ENCODE measurements at regions not wholly inside any gene's neighbourhood (a gene's known extent, or its start where the extent isn't known, plus 50 kb on each side); places are given as distances from the start of the nearest gene placed in this dataset.
"Not testable (repeated sequence)": the region's sequence is repeated elsewhere in the genome, so short reads cannot be mapped to it uniquely, and the experiment has no call there.

DNA sequence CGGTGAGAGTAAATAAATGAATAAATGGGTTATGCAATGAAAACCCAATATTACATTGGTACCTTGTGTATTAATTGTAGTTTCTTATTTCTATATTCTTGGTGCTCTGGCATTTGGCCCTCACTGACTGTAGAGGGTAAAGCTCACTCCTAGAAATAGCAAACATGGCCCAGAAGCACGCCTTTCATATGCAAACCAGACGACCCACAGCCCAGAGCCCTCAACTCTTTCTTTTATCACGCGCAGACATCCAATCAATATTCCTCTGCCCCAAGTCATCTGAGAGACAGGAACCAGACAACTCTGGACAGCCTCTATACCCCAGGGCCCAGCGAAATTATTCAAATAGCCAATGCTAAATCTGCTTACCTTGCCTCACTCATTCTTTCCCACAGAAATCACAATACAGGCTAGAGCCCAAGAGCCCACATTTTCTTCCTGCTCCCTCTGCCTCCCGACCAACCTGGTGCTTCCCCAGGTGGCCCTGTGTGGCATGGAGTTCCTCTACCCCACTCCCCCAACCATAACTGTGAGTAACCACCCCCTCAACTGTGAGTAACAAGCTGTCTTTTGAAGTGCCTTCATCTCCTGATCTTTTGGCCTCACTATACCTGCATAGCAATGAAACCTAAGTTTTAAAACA lies 425.1 kb upstream of the SPATA31A3 start:
- H3K4me3 Mint-ChIP-seq; H3K9me3 Mint-ChIP-seq; POLR2A ChIA-PET; H3K4me1 Mint-ChIP-seq (ENCODE audit: low read depth); DNase-seq; intact Hi-C loops (cut with micrococcal nuclease); CTCF ChIA-PET; H3K27ac Mint-ChIP-seq; ATAC-seq; H3K27me3 Mint-ChIP-seq; H3K36me3 Mint-ChIP-seq (ENCODE audit: low read depth): not testable (repeated sequence)

DNA sequence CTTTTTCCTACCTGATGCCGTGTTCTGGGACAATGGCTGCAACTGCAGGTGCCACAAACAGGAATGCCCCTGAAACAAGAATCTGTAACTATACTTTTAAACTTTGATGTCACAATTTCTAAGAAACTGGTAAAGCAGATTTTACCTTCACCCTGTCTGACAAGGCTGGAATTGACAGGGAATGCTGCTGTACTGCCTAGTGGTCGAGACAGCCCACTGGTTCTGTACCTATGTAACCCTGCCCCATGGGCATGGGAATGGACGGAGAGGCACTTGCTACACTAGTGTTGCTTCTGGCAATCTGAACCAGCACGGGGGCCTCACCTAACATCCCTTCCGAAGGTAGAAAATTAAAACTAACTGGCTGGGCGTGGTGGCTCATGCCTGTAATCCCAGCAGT lies 424.3 kb upstream of the SPATA31A3 start:
- H3K36me3 Mint-ChIP-seq (ENCODE audit: low read depth); H3K4me1 Mint-ChIP-seq (ENCODE audit: low read depth); CTCF ChIA-PET; H3K27ac Mint-ChIP-seq; H3K27me3 Mint-ChIP-seq; ATAC-seq; POLR2A ChIA-PET; H3K4me3 Mint-ChIP-seq; DNase-seq; H3K9me3 Mint-ChIP-seq; intact Hi-C loops (cut with micrococcal nuclease): not testable (repeated sequence)

DNA sequence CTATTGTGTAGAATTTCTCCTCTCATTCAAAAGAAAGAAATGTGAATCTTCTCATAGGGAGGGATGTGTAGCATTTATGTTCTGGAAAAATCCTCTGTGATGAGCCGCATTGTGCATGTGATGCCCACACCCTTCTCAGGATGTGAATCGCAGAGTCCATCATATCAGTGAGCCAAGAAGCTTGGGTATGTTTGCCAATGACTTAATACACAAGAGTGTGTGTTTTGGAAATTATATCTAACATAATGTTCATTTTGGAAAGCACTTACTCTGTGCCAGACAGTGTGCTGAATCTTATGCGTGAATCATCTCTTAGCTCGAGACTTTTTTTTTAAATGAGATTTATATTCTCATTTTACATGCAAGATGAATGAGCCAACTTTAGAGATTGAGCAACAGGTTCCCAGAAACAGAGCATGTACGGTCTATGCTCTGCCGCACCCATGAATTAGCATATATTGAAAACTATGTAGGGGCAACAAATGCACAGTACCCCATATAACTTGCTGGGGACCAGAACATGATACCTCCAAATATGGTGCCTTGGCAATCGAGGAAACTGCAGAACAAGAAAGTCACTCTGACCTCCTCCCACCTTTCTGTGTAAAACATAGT lies 418.4 kb upstream of the SPATA31A3 start:
- CTCF ChIA-PET; H3K36me3 Mint-ChIP-seq (ENCODE audit: low read depth); H3K4me1 Mint-ChIP-seq (ENCODE audit: low read depth); H3K27me3 Mint-ChIP-seq; POLR2A ChIA-PET; H3K27ac Mint-ChIP-seq; H3K9me3 Mint-ChIP-seq; intact Hi-C loops (cut with micrococcal nuclease); H3K4me3 Mint-ChIP-seq; ATAC-seq; DNase-seq: not testable (repeated sequence)

DNA sequence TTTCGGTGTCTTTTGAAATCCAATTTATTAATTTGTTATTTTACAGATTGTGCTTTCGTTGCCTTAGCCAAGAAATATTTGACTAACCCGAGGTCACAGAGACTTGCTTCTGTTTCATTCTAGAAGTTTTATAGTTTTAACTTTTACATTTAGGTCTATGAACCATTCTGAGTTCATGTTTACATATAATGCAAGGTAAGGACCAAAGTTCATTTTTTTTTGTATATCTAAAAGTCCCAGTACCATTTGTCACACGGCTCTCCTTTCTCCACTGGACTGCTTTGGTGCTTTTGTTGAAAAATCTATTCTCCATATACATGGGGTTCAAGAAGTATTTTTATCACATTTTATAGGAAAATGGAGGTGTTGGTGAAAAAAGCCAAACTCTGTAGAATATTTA lies 411.4 kb upstream of the SPATA31A3 start:
- H3K27me3 Mint-ChIP-seq; H3K4me3 Mint-ChIP-seq; H3K4me1 Mint-ChIP-seq (ENCODE audit: low read depth); CTCF ChIA-PET; intact Hi-C loops (cut with micrococcal nuclease); ATAC-seq; H3K27ac Mint-ChIP-seq; DNase-seq; POLR2A ChIA-PET; H3K36me3 Mint-ChIP-seq (ENCODE audit: low read depth); H3K9me3 Mint-ChIP-seq: not testable (repeated sequence)

DNA sequence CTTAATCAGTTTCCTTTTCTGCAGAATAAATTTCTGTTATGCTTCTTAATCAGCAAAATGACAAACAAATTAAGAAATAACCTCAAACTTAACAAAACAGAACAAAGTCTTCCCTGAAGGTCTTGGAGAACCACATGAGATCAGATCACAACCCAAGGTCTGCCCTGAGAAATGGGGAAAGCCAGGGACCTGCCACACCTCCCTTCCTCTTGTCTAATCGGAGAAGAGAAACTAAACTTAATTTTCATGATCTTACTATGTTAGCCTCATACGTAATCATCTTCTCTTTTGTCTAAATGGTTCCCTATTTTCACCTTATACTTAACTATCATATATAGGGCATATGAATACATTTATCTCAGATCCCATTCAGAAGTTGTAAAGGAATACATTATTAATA lies 405.4 kb upstream of the SPATA31A3 start:
- H3K36me3 Mint-ChIP-seq (ENCODE audit: low read depth); POLR2A ChIA-PET; CTCF ChIA-PET; ATAC-seq; H3K4me1 Mint-ChIP-seq (ENCODE audit: low read depth); intact Hi-C loops (cut with micrococcal nuclease); H3K27ac Mint-ChIP-seq; H3K4me3 Mint-ChIP-seq; DNase-seq; H3K27me3 Mint-ChIP-seq; H3K9me3 Mint-ChIP-seq: not testable (repeated sequence)

DNA sequence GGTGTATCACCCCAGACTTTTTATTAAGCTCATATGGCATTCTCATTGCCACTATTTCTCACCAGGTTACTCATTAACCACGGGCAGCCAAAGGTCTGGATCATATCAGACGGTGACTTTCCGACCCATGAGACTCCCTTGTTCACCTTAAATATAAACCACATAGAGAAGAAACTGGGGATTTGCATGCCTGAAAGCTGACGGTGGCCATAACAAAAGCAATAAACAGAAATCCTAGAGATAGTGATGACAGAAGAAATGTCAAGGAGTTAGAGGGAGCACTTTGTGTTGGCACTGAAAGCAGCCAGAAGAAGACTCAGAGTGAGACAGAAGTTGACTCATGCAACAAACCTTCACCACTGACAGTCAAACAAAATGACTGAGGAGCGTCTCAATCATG lies 402.4 kb upstream of the SPATA31A3 start:
- H3K4me1 Mint-ChIP-seq (ENCODE audit: low read depth); CTCF ChIA-PET; H3K36me3 Mint-ChIP-seq (ENCODE audit: low read depth); H3K27ac Mint-ChIP-seq; H3K27me3 Mint-ChIP-seq; intact Hi-C loops (cut with micrococcal nuclease); DNase-seq; H3K9me3 Mint-ChIP-seq; H3K4me3 Mint-ChIP-seq; POLR2A ChIA-PET; ATAC-seq: not testable (repeated sequence)

DNA sequence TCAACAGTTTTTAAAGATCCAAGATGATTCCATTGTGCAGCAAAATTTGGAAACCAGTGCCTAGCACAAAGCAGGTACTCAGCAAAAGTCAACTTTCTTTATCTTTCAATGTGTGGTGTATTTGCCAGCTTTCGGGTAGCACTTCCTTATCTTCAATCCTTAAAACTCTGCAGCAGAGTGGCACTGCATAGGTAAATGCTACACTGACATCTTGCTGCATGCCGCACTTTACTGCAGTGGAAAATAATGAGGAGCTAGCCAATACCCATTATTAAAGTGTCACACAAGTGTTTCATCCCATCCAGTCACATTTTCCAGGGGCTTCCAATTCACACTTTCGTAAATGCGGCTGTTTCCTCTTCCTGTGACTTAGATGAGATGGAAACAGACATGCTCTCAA lies 401.7 kb upstream of the SPATA31A3 start:
- CTCF ChIA-PET; H3K27me3 Mint-ChIP-seq; H3K36me3 Mint-ChIP-seq (ENCODE audit: low read depth); H3K9me3 Mint-ChIP-seq; ATAC-seq; POLR2A ChIA-PET; DNase-seq; H3K4me1 Mint-ChIP-seq (ENCODE audit: low read depth); intact Hi-C loops (cut with micrococcal nuclease); H3K4me3 Mint-ChIP-seq; H3K27ac Mint-ChIP-seq: not testable (repeated sequence)

DNA sequence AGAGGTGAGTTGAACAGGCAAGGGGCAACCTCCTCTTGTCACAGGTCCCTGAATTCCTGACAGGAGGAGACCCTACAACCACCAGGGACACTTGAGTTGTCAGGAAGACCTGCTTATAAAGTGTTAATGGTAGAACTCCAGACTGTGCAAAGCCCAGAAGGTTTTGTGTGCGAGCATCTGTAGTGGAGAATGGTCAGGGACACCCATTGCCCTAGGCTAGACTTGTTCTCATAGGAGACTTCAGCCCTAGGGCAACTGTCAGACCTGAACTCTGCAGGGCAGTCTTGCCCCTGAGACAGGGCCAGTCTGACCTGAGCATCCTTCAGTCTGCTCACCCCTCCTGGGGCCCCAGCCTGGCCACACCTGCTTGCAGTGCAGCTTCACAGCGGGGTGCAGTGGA lies 377.3 kb upstream of the SPATA31A3 start:
- intact Hi-C loops (cut with micrococcal nuclease); H3K4me1 Mint-ChIP-seq (ENCODE audit: low read depth); H3K27ac Mint-ChIP-seq; H3K36me3 Mint-ChIP-seq (ENCODE audit: low read depth); DNase-seq; H3K9me3 Mint-ChIP-seq; POLR2A ChIA-PET; ATAC-seq; H3K4me3 Mint-ChIP-seq; CTCF ChIA-PET; H3K27me3 Mint-ChIP-seq: not testable (repeated sequence)

DNA sequence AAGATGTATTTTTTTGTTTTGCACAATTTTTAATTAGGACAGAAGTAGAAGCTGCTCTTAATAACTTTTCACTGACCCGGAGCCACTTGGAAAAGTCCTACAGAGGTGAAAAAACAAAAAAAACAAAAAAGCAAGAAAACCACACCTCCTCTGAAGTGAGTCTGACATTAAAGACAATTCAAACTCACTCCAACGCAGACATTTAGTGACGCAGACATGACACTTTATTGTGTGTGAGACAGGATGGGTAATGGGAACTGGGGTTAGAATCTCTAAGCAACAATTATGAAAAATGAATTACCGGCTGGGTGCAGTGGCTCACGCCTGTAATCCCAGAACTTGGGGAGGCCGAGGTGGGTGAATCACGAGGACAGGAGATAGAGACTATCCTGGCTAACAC lies 370.0 kb upstream of the SPATA31A3 start:
- H3K36me3 Mint-ChIP-seq (ENCODE audit: low read depth); POLR2A ChIA-PET; H3K4me1 Mint-ChIP-seq (ENCODE audit: low read depth); H3K27ac Mint-ChIP-seq; ATAC-seq; DNase-seq; CTCF ChIA-PET; H3K4me3 Mint-ChIP-seq; H3K9me3 Mint-ChIP-seq; intact Hi-C loops (cut with micrococcal nuclease); H3K27me3 Mint-ChIP-seq: not testable (repeated sequence)

DNA sequence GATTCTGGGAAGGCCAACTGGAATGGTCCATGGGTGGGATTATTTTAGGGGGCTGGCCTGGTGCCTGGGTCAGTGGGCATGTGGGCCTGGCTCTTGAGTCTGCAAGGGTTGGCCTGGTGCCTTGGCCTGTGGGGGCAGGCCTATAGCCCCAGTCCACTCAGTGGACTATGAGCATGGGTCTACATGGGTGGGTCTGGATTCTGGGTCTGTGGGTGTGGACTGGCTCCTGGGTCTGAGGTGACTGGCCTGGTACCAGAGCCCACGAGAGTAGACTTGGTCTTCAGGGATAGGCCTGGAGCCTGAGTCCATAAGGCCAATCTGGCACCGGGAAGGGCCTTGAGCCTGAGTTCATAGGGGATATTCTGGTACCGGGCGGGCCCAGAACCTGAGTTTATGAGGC lies 361.6 kb upstream of the SPATA31A3 start:
- ATAC-seq; H3K27ac Mint-ChIP-seq; DNase-seq; intact Hi-C loops (cut with micrococcal nuclease); POLR2A ChIA-PET; CTCF ChIA-PET; H3K9me3 Mint-ChIP-seq; H3K36me3 Mint-ChIP-seq (ENCODE audit: low read depth); H3K4me3 Mint-ChIP-seq; H3K4me1 Mint-ChIP-seq (ENCODE audit: low read depth); H3K27me3 Mint-ChIP-seq: not testable (repeated sequence)

DNA sequence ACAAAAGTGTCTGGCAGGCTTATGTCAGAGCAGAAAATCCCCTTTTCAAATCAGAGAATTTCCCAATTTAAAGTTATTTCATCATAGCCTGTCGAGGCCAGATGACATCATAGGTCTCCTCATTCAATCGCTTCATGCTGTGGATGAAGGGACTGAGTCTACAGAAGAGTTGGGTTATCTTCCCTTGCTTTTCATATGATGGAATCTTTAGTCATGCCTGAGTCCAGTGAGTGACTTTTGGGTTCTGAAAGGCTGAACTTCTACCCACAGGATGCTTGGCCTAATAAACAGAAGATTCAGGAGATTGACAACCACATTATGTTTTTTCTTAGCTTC lies 357.0 kb upstream of the SPATA31A3 start:
- ATAC-seq; H3K36me3 Mint-ChIP-seq (ENCODE audit: low read depth); CTCF ChIA-PET; H3K4me1 Mint-ChIP-seq (ENCODE audit: low read depth); H3K9me3 Mint-ChIP-seq; H3K4me3 Mint-ChIP-seq; H3K27ac Mint-ChIP-seq; DNase-seq; POLR2A ChIA-PET; H3K27me3 Mint-ChIP-seq; intact Hi-C loops (cut with micrococcal nuclease): not testable (repeated sequence)

DNA sequence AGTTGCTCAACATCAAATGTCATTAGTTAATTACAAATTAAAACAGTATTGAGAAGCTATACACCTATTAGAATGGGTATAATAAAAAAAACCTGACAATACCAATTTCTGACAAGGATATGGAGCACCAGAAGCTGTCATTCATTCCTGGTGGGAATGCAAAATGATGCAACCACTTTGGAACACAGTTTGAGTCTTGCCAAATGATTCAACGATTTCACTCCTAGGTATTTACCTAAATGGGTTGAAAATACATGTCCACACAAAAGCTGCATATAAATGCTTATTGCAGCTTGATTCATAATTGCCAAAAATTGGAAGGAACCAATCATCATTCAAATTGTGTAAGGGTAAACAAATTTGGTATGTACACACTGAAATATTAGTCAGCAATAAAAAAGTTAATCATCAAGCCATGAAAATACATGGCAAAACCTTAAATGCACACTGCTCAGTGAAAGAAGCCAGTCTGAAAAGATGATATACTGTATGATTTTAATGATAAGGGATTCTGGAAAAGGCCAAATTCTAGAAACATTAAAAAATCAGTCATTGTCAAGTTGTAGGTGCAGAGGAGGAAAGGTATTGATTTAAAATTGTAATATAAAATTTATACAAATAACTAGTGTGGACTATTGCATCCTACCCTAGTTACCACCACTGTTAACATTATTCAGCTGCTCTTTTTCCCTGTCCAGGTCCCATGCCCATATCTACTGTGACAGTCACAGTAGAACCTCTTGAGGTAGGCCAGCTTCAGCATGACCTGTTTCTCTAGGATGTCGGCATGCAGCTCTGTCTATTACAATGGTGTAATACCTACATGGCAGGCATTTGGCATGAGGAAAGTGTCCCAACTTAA lies 356.4 kb upstream of the SPATA31A3 start:
- CTCF ChIA-PET; DNase-seq; intact Hi-C loops (cut with micrococcal nuclease); H3K9me3 Mint-ChIP-seq; H3K36me3 Mint-ChIP-seq (ENCODE audit: low read depth); H3K27ac Mint-ChIP-seq; H3K4me1 Mint-ChIP-seq (ENCODE audit: low read depth); H3K27me3 Mint-ChIP-seq; POLR2A ChIA-PET; ATAC-seq; H3K4me3 Mint-ChIP-seq: not testable (repeated sequence)

All from activated CD8-positive, alpha-beta T cell treated with anti-CD3 and anti-CD28 coated beads for 36 hours (primary cell).